Skeletal muscle tissue (tissue), 3 donors: ENCODE measurements at regions not wholly inside any gene's neighbourhood (a gene's known extent, or its start where the extent isn't known, plus 50 kb on each side); places are given as distances from the start of the nearest gene placed in this dataset.

Experiments used
- H3K27ac ChIP-seq: one replicate; pipeline ENCODE4 v1.7.0; 2013; ENCODE audit warnings: mild to moderate bottlenecking, low read depth, low read length, inconsistent platforms
- H3K27me3 ChIP-seq, 3 donors: one replicate each; pipeline ENCODE4 v1.7.0; 2013; ENCODE audit warnings: low read length in 3 of 3; ENCODE audit not compliant: control insufficient read depth in 3 of 3, insufficient read depth in 3 of 3
- H3K36me3 ChIP-seq, 3 donors: one replicate each; pipeline ENCODE4 v1.7.0; 2013; ENCODE audit warnings: low read length in 3 of 3; ENCODE audit not compliant: control insufficient read depth in 3 of 3, insufficient read depth in 3 of 3
- H3K4me1 ChIP-seq, 3 donors: one replicate each; pipeline ENCODE4 v1.7.0; 2013; ENCODE audit warnings: low read length in 3 of 3, mild to moderate bottlenecking in 3 of 3; ENCODE audit not compliant: control insufficient read depth in 3 of 3, insufficient read depth in 3 of 3
- H3K4me3 ChIP-seq, 3 donors: one replicate each; pipeline ENCODE4 v1.7.0; 2013; ENCODE audit warnings: low read length in 3 of 3
- H3K9ac ChIP-seq, 3 donors: one replicate each; pipeline ENCODE4 v1.7.0; 2013; ENCODE audit warnings: low read length in 3 of 3, mild to moderate bottlenecking in 3 of 3, moderate library complexity in 2 of 3, low read depth in 1 of 3
- H3K9me3 ChIP-seq, 3 donors: one replicate each; pipeline ENCODE4 v1.7.0; 2013; ENCODE audit warnings: low read length in 3 of 3; ENCODE audit not compliant: control insufficient read depth in 3 of 3
- donor health status: Osteomylitis.

GRCh38 chr1:101379037-101379436 lies 142.2 kb downstream of the S1PR1 start:
- Histone ChIP-seq H3K9me3 (no peaks in the 10 kb centered on the region), H3K4me1 (no peaks in the 10 kb centered on the region), H3K36me3 (no peaks in the 10 kb centered on the region), H3K9ac (no peak overlapping the region), H3K4me3 (no peak overlapping the region), H3K27ac (no peak overlapping the region), H3K27me3 (no peaks in the 10 kb centered on the region)

GRCh38 chr1:101379950-101380349 lies 143.1 kb downstream of the S1PR1 start:
- no peaks in the 10 kb centered on the region for H3K9me3 ChIP-seq
- H3K4me3 ChIP-seq: no peak overlapping the region
- H3K27me3 ChIP-seq: no peaks in the 10 kb centered on the region
- no peaks in the 10 kb centered on the region for H3K36me3 ChIP-seq
- H3K9ac ChIP-seq: no peak overlapping the region
- H3K4me1 ChIP-seq: no peaks in the 10 kb centered on the region
- H3K27ac ChIP-seq: no peak overlapping the region

- Histone ChIP-seq H3K36me3 (no peaks in the 10 kb centered on the region), H3K27me3 (no peaks in the 10 kb centered on the region), H3K4me3 (no peak overlapping the region), H3K4me1 (no peaks in the 10 kb centered on the region), H3K27ac (no peak overlapping the region), H3K9ac (no peak overlapping the region), H3K9me3 (no peaks in the 10 kb centered on the region)
These were observed 145.3 kb downstream of the S1PR1 start for GRCh38 chr1:101382135-101382534.

GRCh38 chr1:101388904-101389546 lies 152.2 kb downstream of the S1PR1 start:
- no peak overlapping the region for H3K9ac ChIP-seq
- H3K27ac ChIP-seq: no peak overlapping the region
- H3K9me3 ChIP-seq: no peaks in the 10 kb centered on the region
- no peaks in the 10 kb centered on the region for H3K4me1 ChIP-seq
- H3K27me3 ChIP-seq: no peaks in the 10 kb centered on the region
- no peaks in the 10 kb centered on the region for H3K36me3 ChIP-seq
- no peak overlapping the region for H3K4me3 ChIP-seq

GRCh38 chr1:101389547-101389929 lies 152.7 kb downstream of the S1PR1 start:
- Histone ChIP-seq H3K4me1 (no peaks in the 10 kb centered on the region), H3K27me3 (no peaks in the 10 kb centered on the region), H3K9ac (no peak overlapping the region), H3K27ac (no peak overlapping the region), H3K9me3 (no peaks in the 10 kb centered on the region), H3K4me3 (no peak overlapping the region), H3K36me3 (no peaks in the 10 kb centered on the region)

GRCh38 chr1:101392552-101392951 lies 155.7 kb downstream of the S1PR1 start:
- Histone ChIP-seq H3K4me3 (no peak overlapping the region), H3K27me3 (no peaks in the 10 kb centered on the region)

GRCh38 chr1:101394041-101394440 lies 157.2 kb downstream of the S1PR1 start:
- Histone ChIP-seq H3K9me3 (no peaks in the 10 kb centered on the region), H3K36me3 (no peaks in the 10 kb centered on the region), H3K27ac (no peak overlapping the region), H3K9ac (no peak overlapping the region), H3K4me1 (no peaks in the 10 kb centered on the region), H3K4me3 (no peak overlapping the region), H3K27me3 (no peaks in the 10 kb centered on the region)

More at GRCh38 chr1:101392552-101392951, 155.7 kb downstream of the S1PR1 start:
- H3K9ac ChIP-seq: no peak overlapping the region
- H3K27ac ChIP-seq: no peak overlapping the region
- no peaks in the 10 kb centered on the region for H3K36me3 ChIP-seq
- no peaks in the 10 kb centered on the region for H3K9me3 ChIP-seq
- no peaks in the 10 kb centered on the region for H3K4me1 ChIP-seq

- Histone ChIP-seq H3K4me1 (no peaks in the 10 kb centered on the region), H3K9ac (no peak overlapping the region), H3K9me3 (no peaks in the 10 kb centered on the region), H3K36me3 (no peaks in the 10 kb centered on the region), H3K27ac (no peak overlapping the region), H3K27me3 (no peaks in the 10 kb centered on the region), H3K4me3 (no peak overlapping the region)
These were observed 162.4 kb downstream of the S1PR1 start for GRCh38 chr1:101399222-101399621.

- no peak overlapping the region for H3K9ac ChIP-seq
- H3K27me3 ChIP-seq: no peaks in the 10 kb centered on the region
- H3K36me3 ChIP-seq: no peaks in the 10 kb centered on the region
- H3K4me3 ChIP-seq: no peak overlapping the region
- no peaks in the 10 kb centered on the region for H3K4me1 ChIP-seq
- no peaks in the 10 kb centered on the region for H3K9me3 ChIP-seq
- H3K27ac ChIP-seq: no peak overlapping the region
These were observed 169.5 kb downstream of the S1PR1 start for GRCh38 chr1:101406271-101406670.

- Histone ChIP-seq H3K4me1 (no peaks in the 10 kb centered on the region), H3K4me3 (no peak overlapping the region), H3K27ac (no peak overlapping the region), H3K9ac (no peak overlapping the region), H3K27me3 (no peaks in the 10 kb centered on the region), H3K9me3 (no peaks in the 10 kb centered on the region), H3K36me3 (no peaks in the 10 kb centered on the region)
These were observed 169.9 kb downstream of the S1PR1 start for GRCh38 chr1:101406681-101407080.
